NCI-H446 treated with DMSO at 0.1 percent for 48 hours (cell line): ENCODE measurements at regions not wholly inside any gene's neighbourhood (a gene's known extent, or its start where the extent isn't known, plus 50 kb on each side); places are given as distances from the start of the nearest gene placed in this dataset.

Source experiments
- DNase-seq: peaks from one replicate; lab custom pipeline; 2025; lab: John Stamatoyannopoulos, UW

DNA sequence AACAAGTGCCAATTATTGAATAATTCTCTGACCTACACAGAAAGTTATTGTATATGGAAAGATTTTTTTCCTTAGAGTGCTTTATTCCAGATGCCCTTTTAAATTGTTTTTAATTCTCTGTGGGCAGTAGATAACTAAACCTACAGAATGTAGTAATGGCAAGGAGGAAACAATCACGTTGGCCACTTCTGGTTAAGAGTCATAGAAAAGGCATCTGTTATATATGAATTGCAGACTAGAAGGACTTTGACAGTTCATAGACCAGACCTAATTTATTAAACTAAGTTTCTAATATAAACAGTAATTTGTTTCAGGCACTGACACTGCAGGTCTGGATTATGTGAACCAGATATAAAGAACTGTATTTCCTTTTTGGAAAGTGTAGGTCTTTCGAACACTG is 607.5 kb downstream of the PLCL1 start:
- no peak for DNase-seq

DNA sequence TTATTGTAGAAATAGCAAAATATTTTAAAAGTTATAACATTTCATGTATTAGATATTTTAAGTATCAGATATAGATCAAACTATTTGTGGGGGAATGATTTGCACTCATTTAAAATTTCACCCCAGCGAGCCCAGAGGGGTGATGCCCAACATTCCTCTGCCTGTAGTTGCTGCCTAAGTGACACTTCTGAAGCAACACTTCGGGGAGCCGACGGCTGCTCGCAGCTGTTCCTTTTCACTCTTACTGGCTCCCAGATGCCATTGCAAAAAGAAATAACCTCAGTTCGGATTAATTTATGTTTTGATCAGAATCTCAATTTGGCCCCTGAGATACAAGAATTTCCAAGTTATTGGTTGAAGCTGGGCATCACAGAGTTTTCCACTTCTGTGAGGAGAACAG is 603.8 kb downstream of the PLCL1 start:
- DNase-seq: no peak

- DNase-seq: no peak
These were observed 600.9 kb downstream of the PLCL1 start for GRCh38 chr2:198405311-198405710.

DNA sequence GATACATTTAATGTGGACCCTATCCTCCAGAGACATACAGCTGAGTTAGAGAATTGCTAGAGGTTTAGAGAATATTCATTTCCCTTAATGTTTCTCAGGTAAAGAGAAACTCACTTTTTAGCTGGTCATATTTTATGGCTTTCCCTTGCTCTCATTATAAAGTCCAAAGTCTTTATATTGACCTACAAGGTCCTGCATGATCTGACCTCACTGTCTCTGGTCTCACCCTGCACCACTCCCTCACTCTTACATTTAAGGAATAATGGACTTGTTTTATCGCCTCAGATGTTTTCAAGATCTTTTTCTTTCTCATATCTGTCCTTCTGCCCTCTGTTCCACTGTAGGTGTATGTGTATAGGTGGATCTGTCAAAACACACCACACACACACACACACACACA is 597.3 kb downstream of the PLCL1 start:
- no peak for DNase-seq

- DNase-seq: no peak
These were observed 596.6 kb downstream of the PLCL1 start for GRCh38 chr2:198400999-198401398.

DNA sequence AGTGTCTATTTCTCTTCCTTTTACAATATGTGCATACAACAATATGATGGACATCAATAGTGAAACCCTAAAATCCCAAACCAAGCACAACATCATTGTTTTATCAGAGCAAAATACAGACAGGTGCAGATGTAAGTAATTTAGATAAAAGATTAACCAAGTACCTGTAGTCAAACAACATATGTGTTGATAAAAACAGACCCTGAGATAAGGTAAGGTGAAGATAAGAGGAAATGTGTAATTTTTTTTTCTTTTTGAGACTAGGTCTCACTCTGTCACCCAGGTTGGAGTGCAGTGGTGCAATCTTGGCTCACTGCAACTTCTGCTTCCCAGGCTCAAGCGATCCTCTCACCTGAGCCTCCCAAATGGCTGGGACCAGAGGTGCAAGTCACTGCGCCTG is 589.8 kb downstream of the PLCL1 start:
- no peak for DNase-seq

DNA sequence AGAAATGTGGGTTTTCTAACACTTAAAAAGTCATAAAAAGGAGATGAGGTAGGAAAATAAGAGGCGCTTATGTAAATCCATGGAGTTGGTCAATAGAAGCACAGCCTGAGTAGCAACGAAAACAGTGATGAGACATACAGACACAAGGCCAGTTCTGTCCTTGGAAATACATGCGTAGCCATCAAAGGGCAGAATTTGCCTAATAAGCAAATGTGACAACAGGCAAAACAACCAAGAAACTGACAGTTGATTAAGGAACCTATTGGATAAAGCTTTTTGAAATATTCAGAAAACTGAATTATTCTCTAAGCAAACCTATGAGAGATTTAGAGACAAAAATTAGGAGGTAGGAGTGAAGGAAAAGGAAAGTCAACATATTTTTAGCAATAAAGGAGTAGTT is 586.3 kb downstream of the PLCL1 start:
- no peak for DNase-seq

GRCh38 chr2:198387677-198388076 is 583.3 kb downstream of the PLCL1 start:
- DNase-seq: no peak

GRCh38 chr2:198385856-198386255 is 581.5 kb downstream of the PLCL1 start:
- no peak for DNase-seq

- no peak for DNase-seq
These were observed 580.9 kb downstream of the PLCL1 start for GRCh38 chr2:198385326-198385725.

DNA sequence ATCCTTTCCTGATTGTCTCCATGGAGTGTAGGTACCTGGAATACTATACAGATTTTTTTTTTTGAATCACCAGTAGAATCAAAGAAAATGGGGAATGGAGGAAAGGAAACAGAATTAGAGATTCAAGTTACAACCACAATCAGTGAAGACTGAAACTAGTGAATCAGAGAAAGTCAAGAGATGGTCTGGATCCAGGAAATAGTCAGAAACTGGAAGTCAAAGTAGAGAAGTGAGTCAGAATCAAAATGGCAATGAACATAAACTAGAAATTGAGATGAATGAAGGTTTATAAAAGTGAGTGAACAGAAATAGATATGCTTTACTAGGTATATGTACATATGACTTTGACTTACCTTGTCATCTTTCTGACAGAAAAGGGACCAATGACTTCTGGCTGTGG is 579.0 kb downstream of the PLCL1 start:
- DNase-seq: no peak

GRCh38 chr2:198382811-198383210 is 578.4 kb downstream of the PLCL1 start:
- DNase-seq: no peak

GRCh38 chr2:198376677-198377076 is 572.3 kb downstream of the PLCL1 start:
- no peak for DNase-seq

- DNase-seq: no peak
These were observed 570.7 kb downstream of the PLCL1 start for GRCh38 chr2:198375083-198375410.

DNA sequence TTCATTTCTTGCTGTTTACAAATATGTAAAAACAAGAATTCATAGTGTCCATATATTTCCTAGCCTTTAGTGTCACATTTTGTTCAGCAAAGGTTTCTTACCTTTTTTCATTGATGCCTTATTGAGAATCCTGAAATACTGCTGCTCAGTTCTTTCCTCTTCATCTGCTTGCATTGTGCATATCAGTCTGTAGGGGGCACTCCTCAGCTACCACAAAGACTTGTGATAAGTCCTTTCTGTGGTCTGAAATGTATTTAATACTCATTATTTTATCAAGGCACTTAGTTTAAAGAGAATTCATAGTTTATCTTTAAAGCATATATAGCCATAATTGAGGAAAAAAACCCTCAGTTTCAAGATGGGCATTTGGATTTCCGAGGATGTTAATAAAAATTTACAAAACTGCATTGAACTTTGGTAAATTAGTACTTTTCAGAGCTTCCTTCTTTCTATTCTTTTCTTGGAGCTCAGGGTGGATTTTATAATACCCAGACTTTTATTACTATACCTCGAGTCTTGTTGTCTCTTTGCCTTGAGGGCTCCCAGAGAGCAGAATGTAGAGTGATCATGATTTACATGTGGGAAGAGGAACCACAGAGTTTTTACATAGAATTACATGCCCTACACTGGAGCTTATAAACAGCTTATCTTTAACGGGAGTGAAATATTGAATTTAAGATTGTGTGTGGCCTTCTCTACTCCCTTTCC is 570.1 kb downstream of the PLCL1 start:
- DNase-seq: no peak

GRCh38 chr2:198371921-198372543 is 567.6 kb downstream of the PLCL1 start:
- DNase-seq: no peak

- no peak for DNase-seq
These were observed 566.9 kb downstream of the PLCL1 start for GRCh38 chr2:198371329-198371728.

GRCh38 chr2:198368089-198368488 is 563.7 kb downstream of the PLCL1 start:
- DNase-seq: no peak

DNA sequence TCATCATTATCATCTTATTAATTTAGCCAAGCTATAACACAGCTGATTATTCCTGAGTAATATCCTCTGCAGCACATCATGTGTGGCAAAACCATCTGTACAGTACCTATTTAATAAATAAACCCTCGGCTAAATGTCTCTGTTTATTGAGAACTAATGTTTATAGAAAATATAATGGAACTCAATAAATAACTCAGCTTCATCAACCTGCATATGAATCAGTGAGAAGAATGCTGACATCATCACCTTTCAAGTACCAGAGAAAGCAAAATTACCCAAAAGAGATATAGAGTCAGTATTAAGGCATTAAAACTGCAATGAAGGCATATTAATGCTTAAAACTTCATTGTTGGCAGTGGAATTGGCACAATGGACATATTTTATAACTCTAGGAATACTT is 558.3 kb downstream of the PLCL1 start:
- no peak for DNase-seq

DNA sequence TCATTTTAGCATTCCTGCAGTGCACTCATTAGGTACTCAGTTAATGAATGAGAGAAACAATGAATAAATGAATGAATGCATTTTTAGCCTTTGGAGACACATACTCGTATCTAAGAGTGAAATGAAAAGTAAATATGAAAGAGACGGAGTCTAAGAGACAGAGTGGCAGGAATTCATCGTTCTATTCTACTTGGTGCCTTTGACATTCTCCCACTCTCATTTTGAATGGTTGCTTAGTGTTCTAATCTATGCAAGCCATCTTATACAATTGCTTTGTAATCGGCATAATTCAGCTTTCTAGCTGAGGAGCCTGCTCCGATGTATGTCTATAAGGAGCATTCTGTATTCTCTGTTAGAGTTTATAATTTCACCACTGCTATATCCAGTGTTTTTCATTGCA is 554.9 kb downstream of the PLCL1 start:
- DNase-seq: no peak

DNA sequence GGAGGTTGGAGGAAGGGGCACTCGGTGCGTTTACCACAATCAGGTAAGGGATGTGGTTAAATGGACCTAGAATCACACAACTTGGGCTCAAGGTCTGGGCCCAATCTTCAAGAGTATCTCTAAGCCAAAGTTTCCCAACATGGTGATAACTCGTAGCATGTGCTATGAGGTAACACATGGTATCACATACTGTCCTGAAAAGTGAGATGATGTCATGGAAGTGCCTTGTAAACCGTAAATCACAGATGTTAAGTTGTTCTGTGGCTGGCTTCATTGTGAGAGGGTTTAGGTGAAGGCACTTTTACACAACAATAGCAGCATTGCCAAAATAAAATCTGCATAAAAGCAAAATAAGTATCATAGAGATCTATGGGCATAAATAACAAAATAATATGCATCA is 551.8 kb downstream of the PLCL1 start:
- DNase-seq: no peak

GRCh38 chr2:198351647-198352046 is 547.3 kb downstream of the PLCL1 start:
- DNase-seq: no peak

GRCh38 chr2:198347946-198348345 is 543.6 kb downstream of the PLCL1 start:
- no peak for DNase-seq

DNA sequence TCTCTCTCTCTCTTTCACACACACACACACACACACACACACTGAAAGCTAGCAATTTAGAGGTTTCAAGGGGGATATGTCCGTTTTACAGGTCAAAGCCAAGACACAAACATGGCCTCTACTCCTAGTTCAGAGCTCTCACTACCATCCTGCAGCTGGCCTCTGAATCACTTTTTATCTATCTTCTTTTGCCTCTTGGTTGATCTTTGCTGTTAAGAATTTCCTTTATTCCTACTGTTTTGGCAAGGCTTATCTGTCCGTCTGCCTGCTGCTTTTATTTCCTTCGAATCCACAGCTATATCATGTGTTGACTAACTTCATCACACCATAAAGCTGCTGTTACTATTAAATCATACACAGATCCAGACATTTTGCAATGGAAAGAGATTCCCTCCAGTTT is 543.0 kb downstream of the PLCL1 start:
- DNase-seq: no peak
